Neural crest cell (in vitro differentiated cells): ENCODE measurements at regions not wholly inside any gene's neighbourhood (a gene's known extent, or its start where the extent isn't known, plus 50 kb on each side); places are given as distances from the start of the nearest gene placed in this dataset.

Source experiments
- DNase-seq: peaks from one replicate; pipeline ENCODE4 v3.0.0; 2021; ENCODE audit warnings: low read depth, mixed read lengths, low spot score
- H3K27ac Mint-ChIP-seq: one replicate; pipeline ENCODE4 v1.8.0; 2021; ENCODE audit warnings: mild to moderate bottlenecking, mixed read lengths; ENCODE audit not compliant: unreplicated experiment
- H3K27me3 Mint-ChIP-seq: 2 replicates; pipeline ENCODE4 v1.8.0; 2021; ENCODE audit warnings: low read depth, mild to moderate bottlenecking, mixed read lengths
- H3K36me3 Mint-ChIP-seq: 2 replicates; pipeline ENCODE4 v1.8.0; 2021; ENCODE audit warnings: low read depth, mild to moderate bottlenecking, mixed read lengths
- H3K4me1 Mint-ChIP-seq: 2 replicates; pipeline ENCODE4 v1.8.0; 2021; ENCODE audit warnings: mixed read lengths
- H3K4me3 Mint-ChIP-seq: one replicate; pipeline ENCODE4 v1.8.0; 2021; ENCODE audit warnings: mild to moderate bottlenecking, mixed read lengths
- H3K9me3 Mint-ChIP-seq: 2 replicates; pipeline ENCODE4 v1.8.0; 2021; ENCODE audit warnings: mixed read lengths
- CTCF ChIP-seq: fragments of 200-600 bp; sonication (generic); conservative IDR thresholded peaks from 2 replicates; pipeline ENCODE4 v1.5.0; 2021; ENCODE audit warnings: antibody characterized with exemption, mild to moderate bottlenecking

- no peak for TF ChIP-seq CTCF
- Mint-ChIP-seq H3K4me1 (no peaks in the 10 kb centered on the region), H3K27me3 (no peaks in the 10 kb centered on the region), H3K36me3 (peaks cover 4% of the 10 kb centered on the region), H3K9me3 (peaks cover 3% of the 10 kb centered on the region), H3K27ac (no peak overlapping the region), H3K4me3 (no peak overlapping the region)
- DNase-seq = no peak
Observed at GRCh38 chr10:78890506-78890905, 178.3 kb upstream of the ZMIZ1 start.

GRCh38 chr10:78891741-78892140 lies 177.0 kb upstream of the ZMIZ1 start:
- peaks cover 3% of the 10 kb centered on the region for H3K9me3 Mint-ChIP-seq
- no peaks in the 10 kb centered on the region for H3K36me3 Mint-ChIP-seq
- no peak for TF ChIP-seq CTCF
- no peak overlapping the region for H3K27ac Mint-ChIP-seq
- no peaks in the 10 kb centered on the region for H3K4me1 Mint-ChIP-seq
- DNase-seq = no peak
- no peak overlapping the region for H3K4me3 Mint-ChIP-seq
- no peaks in the 10 kb centered on the region for H3K27me3 Mint-ChIP-seq

- Mint-ChIP-seq H3K4me3 (no peak overlapping the region), H3K36me3 (no peaks in the 10 kb centered on the region), H3K27me3 (no peaks in the 10 kb centered on the region), H3K27ac (peak overlapping the region; percentile 87), H3K9me3 (peaks cover 3% of the 10 kb centered on the region), H3K4me1 (peaks cover 4% of the 10 kb centered on the region)
- TF ChIP-seq CTCF = no peak
- DNase-seq = no peak
Observed at GRCh38 chr10:78892338-78893176, 176.2 kb upstream of the ZMIZ1 start.

GRCh38 chr10:78893217-78893616 lies 175.5 kb upstream of the ZMIZ1 start:
- no peaks in the 10 kb centered on the region for H3K36me3 Mint-ChIP-seq
- DNase-seq = no peak
- H3K27me3 Mint-ChIP-seq = no peaks in the 10 kb centered on the region
- H3K4me1 Mint-ChIP-seq = peaks cover 4% of the 10 kb centered on the region
- no peak overlapping the region for H3K4me3 Mint-ChIP-seq
- peak overlapping the region; percentile 87 for H3K27ac Mint-ChIP-seq
- peaks cover 3% of the 10 kb centered on the region for H3K9me3 Mint-ChIP-seq
- TF ChIP-seq CTCF = no peak

- no peak for DNase-seq
- Mint-ChIP-seq H3K4me1 (peaks cover 4% of the 10 kb centered on the region), H3K27ac (peak overlapping the region; percentile 84), H3K9me3 (peaks cover 3% of the 10 kb centered on the region), H3K4me3 (no peak overlapping the region), H3K27me3 (no peaks in the 10 kb centered on the region), H3K36me3 (no peaks in the 10 kb centered on the region)
- no peak for TF ChIP-seq CTCF
Observed at GRCh38 chr10:78894089-78894840, 174.5 kb upstream of the ZMIZ1 start.
